ENCODE measurements at regions not wholly inside any gene's neighbourhood (a gene's known extent, or its start where the extent isn't known, plus 50 kb on each side); places are given as distances from the start of the nearest gene placed in this dataset.

GRCh38 chr6:919500-919899 lies 226.6 kb upstream of the EXOC2 start:
- Histone ChIP-seq H3K4me3 (no peak overlapping the region), H3K27ac (no peak overlapping the region), H3K9me3 (no peaks in the 10 kb centered on the region), H3K36me3 (no peaks in the 10 kb centered on the region), H3K27me3 (no peaks in the 10 kb centered on the region), H3K4me1 (no peaks in the 10 kb centered on the region)
- WGBS (ENCODE audit: insufficient coverage, low coverage, low lambda C conversion rate, missing lambda C conversion rate): 73% methylated on average over 1 of the region's 1 CpG
- ATAC-seq: peak in 1 of 4 donors; percentile 30
- no peak for DNase-seq
- intact Hi-C loops (cut with DNase I): no loop called here
- TF ChIP-seq CTCF (IDR thresholded peaks at IDR 0.05) (no peak), POLR2A (IDR thresholded peaks at IDR 0.05) (no peak)

GRCh38 chr6:917939-918338 lies 225.0 kb upstream of the EXOC2 start:
- H3K9me3 ChIP-seq: no peaks in the 10 kb centered on the region
- no peak for DNase-seq
- no peak overlapping the region for H3K4me3 ChIP-seq
- 62% methylated on average over 3 of the region's 3 CpGs for WGBS (ENCODE audit: insufficient coverage, low coverage, low lambda C conversion rate, missing lambda C conversion rate)
- H3K27ac ChIP-seq: no peak overlapping the region
- H3K36me3 ChIP-seq: no peaks in the 10 kb centered on the region
- no peak for ATAC-seq
- intact Hi-C loops (cut with DNase I): no loop called here
- H3K4me1 ChIP-seq: no peaks in the 10 kb centered on the region
- no peaks in the 10 kb centered on the region for H3K27me3 ChIP-seq
- TF ChIP-seq POLR2A (IDR thresholded peaks at IDR 0.05): no peak
- TF ChIP-seq CTCF (IDR thresholded peaks at IDR 0.05): no peak

GRCh38 chr6:917296-917695 lies 224.4 kb upstream of the EXOC2 start:
- Histone ChIP-seq H3K4me3 (no peak overlapping the region), H3K36me3 (no peaks in the 10 kb centered on the region), H3K27me3 (no peaks in the 10 kb centered on the region), H3K27ac (no peak overlapping the region), H3K9me3 (no peaks in the 10 kb centered on the region), H3K4me1 (no peaks in the 10 kb centered on the region)
- DNase-seq (no peak), ATAC-seq (peak; percentile 56 to 79 (median 64))
- WGBS (ENCODE audit: insufficient coverage, low coverage, low lambda C conversion rate, missing lambda C conversion rate): 29% methylated on average over 2 of the region's 2 CpGs
- TF ChIP-seq CTCF (IDR thresholded peaks at IDR 0.05) (no peak), POLR2A (IDR thresholded peaks at IDR 0.05) (no peak)
- intact Hi-C loops (cut with DNase I): no loop called here

- DNase-seq (no peak), ATAC-seq (no peak)
- WGBS (ENCODE audit: insufficient coverage, low coverage, low lambda C conversion rate, missing lambda C conversion rate): 94% methylated on average over 8 of the region's 8 CpGs
- Histone ChIP-seq H3K27ac (no peak overlapping the region), H3K4me1 (no peaks in the 10 kb centered on the region), H3K36me3 (no peaks in the 10 kb centered on the region), H3K9me3 (no peaks in the 10 kb centered on the region), H3K4me3 (no peak overlapping the region), H3K27me3 (no peaks in the 10 kb centered on the region)
- TF ChIP-seq CTCF (IDR thresholded peaks at IDR 0.05): no peak
- no peak for TF ChIP-seq POLR2A (IDR thresholded peaks at IDR 0.05)
- intact Hi-C loops (cut with DNase I): no loop called here
Measured at GRCh38 chr6:916131-916530, 223.2 kb upstream of the EXOC2 start.
